ENCODE measurements at regions not wholly inside any gene's neighbourhood (a gene's known extent, or its start where the extent isn't known, plus 50 kb on each side); places are given as distances from the start of the nearest gene placed in this dataset.
"Not testable (repeated sequence)": the region's sequence is repeated elsewhere in the genome, so short reads cannot be mapped to it uniquely, and the experiment has no call there.

- ChIA-PET POLR2A (no interaction called here), CTCF (no interaction called here)
Observed at GRCh38 chr5:57937501-57938173, 455.0 kb upstream of the ACTBL2 start.

GRCh38 chr5:57937025-57937424 is 454.4 kb upstream of the ACTBL2 start:
- CTCF ChIA-PET = no interaction called here
- POLR2A ChIA-PET = no interaction called here

- ChIA-PET POLR2A (no interaction called here), CTCF (no interaction called here)
Observed at GRCh38 chr5:57932761-57933160, 450.1 kb upstream of the ACTBL2 start.

GRCh38 chr5:57931807-57932206 is 449.2 kb upstream of the ACTBL2 start:
- ChIA-PET POLR2A (no interaction called here), CTCF (no interaction called here)

GRCh38 chr5:57931352-57931751 is 448.7 kb upstream of the ACTBL2 start:
- ChIA-PET POLR2A (no interaction called here), CTCF (no interaction called here)

- POLR2A ChIA-PET = no interaction called here
- CTCF ChIA-PET = no interaction called here
Observed at GRCh38 chr5:57929271-57929670, 446.7 kb upstream of the ACTBL2 start.

GRCh38 chr5:57923094-57923493 is 440.5 kb upstream of the ACTBL2 start:
- POLR2A ChIA-PET, CTCF ChIA-PET: not testable (repeated sequence)

- ChIA-PET POLR2A (no interaction called here), CTCF (no interaction called here)
Observed at GRCh38 chr5:57917004-57917403, 434.4 kb upstream of the ACTBL2 start.

- ChIA-PET CTCF (no interaction called here), POLR2A (no interaction called here)
Observed at GRCh38 chr5:57915536-57915935, 432.9 kb upstream of the ACTBL2 start.

GRCh38 chr5:57911438-57911837 is 428.8 kb upstream of the ACTBL2 start:
- POLR2A ChIA-PET = no interaction called here
- CTCF ChIA-PET = no interaction called here

GRCh38 chr5:57906671-57907070 is 424.1 kb upstream of the ACTBL2 start:
- ChIA-PET POLR2A (no interaction called here), CTCF (no interaction called here)

- POLR2A ChIA-PET = no interaction called here
- CTCF ChIA-PET = no interaction called here
Observed at GRCh38 chr5:57903458-57903857, 420.8 kb upstream of the ACTBL2 start.

GRCh38 chr5:57902095-57902494 is 419.5 kb upstream of the ACTBL2 start:
- CTCF ChIA-PET = no interaction called here
- POLR2A ChIA-PET = no interaction called here

- ChIA-PET POLR2A (no interaction called here), CTCF (interaction anchor here (0.6 kb wide), 1 partner anchor 362 kb away, joined by 3 read pairs; no protein-coding TSS in a partner anchor)
Observed at GRCh38 chr5:57900381-57900944, 417.9 kb upstream of the ACTBL2 start.

- CTCF ChIA-PET = no interaction called here
- POLR2A ChIA-PET = no interaction called here
Observed at GRCh38 chr5:57896576-57896975, 414.0 kb upstream of the ACTBL2 start.

- ChIA-PET CTCF (no interaction called here), POLR2A (no interaction called here)
Observed at GRCh38 chr5:57895766-57896165, 413.2 kb upstream of the ACTBL2 start.

GRCh38 chr5:57893926-57894325 is 411.3 kb upstream of the ACTBL2 start:
- POLR2A ChIA-PET = no interaction called here
- CTCF ChIA-PET = no interaction called here

GRCh38 chr5:57891443-57891842 is 408.8 kb upstream of the ACTBL2 start:
- POLR2A ChIA-PET = no interaction called here
- CTCF ChIA-PET = no interaction called here

GRCh38 chr5:57889558-57889957 is 406.9 kb upstream of the ACTBL2 start:
- ChIA-PET POLR2A (no interaction called here), CTCF (no interaction called here)

- ChIA-PET POLR2A (no interaction called here), CTCF (interaction anchor here (0.5 kb wide), 1 partner anchor 71 kb away, joined by 3 read pairs; no protein-coding TSS in a partner anchor)
Observed at GRCh38 chr5:57887851-57888621, 405.4 kb upstream of the ACTBL2 start.

- ChIA-PET CTCF (no interaction called here), POLR2A (no interaction called here)
Observed at GRCh38 chr5:57884346-57885102, 401.9 kb upstream of the ACTBL2 start.

Measured in activated CD8-positive, alpha-beta memory T cell treated with anti-CD3 and anti-CD28 coated beads for 36 hours (primary cell).